Stomach (tissue), 8 donors: ENCODE measurements at regions not wholly inside any gene's neighbourhood (a gene's known extent, or its start where the extent isn't known, plus 50 kb on each side); places are given as distances from the start of the nearest gene placed in this dataset.

Experiments
- DNase-seq, 2 donors: peaks; one replicate each; pipeline versions ENCODE4 v3.0.0 to v3.0.0-alpha.2; 2013 to 2019
- H3K27ac ChIP-seq, 5 donors: fragments of 200-600 bp in 4 of 5; sonication (generic) in 4 of 5; one replicate each; pipeline ENCODE4 v1.5.1; 2013 to 2019; ENCODE audit warnings: mild to moderate bottlenecking in 1 of 5, moderate library complexity in 1 of 5
- H3K27me3 ChIP-seq, 3 donors: fragments of 200-600 bp; sonication (generic); one replicate each; pipeline ENCODE4 v1.5.1; 2017 to 2019; ENCODE audit warnings: mixed run types in 1 of 3
- H3K36me3 ChIP-seq, 4 donors: fragments of 200-600 bp; sonication (generic); 1 replicate in 3 of 4; 2 replicates in 1 of 4; pipeline ENCODE4 v1.5.1; 2016 to 2019
- H3K4me1 ChIP-seq, 4 donors: fragments of 200-600 bp; sonication (generic); one replicate each; pipeline ENCODE4 v1.5.1; 2016 to 2019
- H3K4me3 ChIP-seq, 4 donors: fragments of 200-600 bp; sonication (generic) in 3 of 4; one replicate each; pipeline ENCODE4 v1.5.1; 2016 to 2019; ENCODE audit warnings: mild to moderate bottlenecking in 1 of 4
- H3K9me3 ChIP-seq, 4 donors: fragments of 200-600 bp; sonication (generic); one replicate each; pipeline ENCODE4 v1.5.1; 2016 to 2019
- EP300 ChIP-seq: sonication (generic); formaldehyde crosslinking; IDR thresholded peaks from one replicate; pipeline ENCODE4 v1.6.1; 2017; ENCODE audit warnings: antibody characterized with exemption
- POLR2A ChIP-seq, 4 donors: fragments of 450-650 bp; IDR thresholded peaks; one replicate each; pipeline ENCODE4 v1.6.1; 2016; ENCODE audit warnings: antibody characterized with exemption in 4 of 4, control low read depth in 2 of 4, mild to moderate bottlenecking in 1 of 4, moderate library complexity in 1 of 4
- POLR2AphosphoS5 ChIP-seq, 3 donors: sonication (generic); formaldehyde crosslinking; IDR thresholded peaks; one replicate each; pipeline ENCODE4 v1.6.1; 2016; ENCODE audit warnings: antibody characterized with exemption in 3 of 3
- WGBS, 5 donors: extraction: QIAGEN DNeasy Blood & Tissue Kit in 3 of 5; methylation state at CpG; one replicate each; pipeline versions ENCODE4 v1.1.5 to v1.1.7; 2013 to 2018; 5-methylcytosine and 5-hydroxymethylcytosine counted together
- intact Hi-C: fragments of 100-400 bp; cut with DNase I; formaldehyde crosslinking; loops from one replicate; pipeline ENCODE4 v1.15.1; 2023; ENCODE audit warnings: low total_unique reads
- TF ChIP-seq, protein P1 (sequence below), 7 experiments: fragments of 450-650 bp in 4 of 7; fragments of 200-600 bp in 3 of 7; sonication (generic) in 3 of 7; IDR thresholded peaks; one replicate each; pipeline ENCODE4 v1.5.1; 2016 to 2019; ENCODE audit warnings: antibody characterized with exemption in 7 of 7, control low read depth in 2 of 7, mild to moderate bottlenecking in 1 of 7
- donor health status: healthy with polysubstance abuse.
- donor health status: Bipolar disorder and iron deficiency.
- donor health status: healthy.

- H3K27me3 ChIP-seq, result no peaks in the 10 kb centered on the region
- peaks cover 9 to 19% (median 13%) of the 10 kb centered on the region in 4 donors for H3K9me3 ChIP-seq
- H3K36me3 ChIP-seq, result no peaks in the 10 kb centered on the region
- no peak for DNase-seq
- H3K4me3 ChIP-seq, result no peak overlapping the region
- intact Hi-C loops, result no loop called here
- WGBS, 5 donors, result 95 to 98% (median 97%) methylated on average over 4 of the region's 4 CpGs
- no peak overlapping the region for H3K27ac ChIP-seq
- no peaks in the 10 kb centered on the region for H3K4me1 ChIP-seq
- TF ChIP-seq EP300 (no peak), POLR2AphosphoS5 (IDR thresholded peaks at IDR 0.05) (no peak), POLR2A (IDR thresholded peaks at IDR 0.05) (no peak)
- TF ChIP-seq, protein P1, sequence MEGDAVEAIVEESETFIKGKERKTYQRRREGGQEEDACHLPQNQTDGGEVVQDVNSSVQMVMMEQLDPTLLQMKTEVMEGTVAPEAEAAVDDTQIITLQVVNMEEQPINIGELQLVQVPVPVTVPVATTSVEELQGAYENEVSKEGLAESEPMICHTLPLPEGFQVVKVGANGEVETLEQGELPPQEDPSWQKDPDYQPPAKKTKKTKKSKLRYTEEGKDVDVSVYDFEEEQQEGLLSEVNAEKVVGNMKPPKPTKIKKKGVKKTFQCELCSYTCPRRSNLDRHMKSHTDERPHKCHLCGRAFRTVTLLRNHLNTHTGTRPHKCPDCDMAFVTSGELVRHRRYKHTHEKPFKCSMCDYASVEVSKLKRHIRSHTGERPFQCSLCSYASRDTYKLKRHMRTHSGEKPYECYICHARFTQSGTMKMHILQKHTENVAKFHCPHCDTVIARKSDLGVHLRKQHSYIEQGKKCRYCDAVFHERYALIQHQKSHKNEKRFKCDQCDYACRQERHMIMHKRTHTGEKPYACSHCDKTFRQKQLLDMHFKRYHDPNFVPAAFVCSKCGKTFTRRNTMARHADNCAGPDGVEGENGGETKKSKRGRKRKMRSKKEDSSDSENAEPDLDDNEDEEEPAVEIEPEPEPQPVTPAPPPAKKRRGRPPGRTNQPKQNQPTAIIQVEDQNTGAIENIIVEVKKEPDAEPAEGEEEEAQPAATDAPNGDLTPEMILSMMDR (IDR thresholded peaks at IDR 0.05), result no peak
Measured at GRCh38 chr13:106326751-106327150, 208.7 kb downstream of the EFNB2 start.

GRCh38 chr13:106324444-106324843 is 211.0 kb downstream of the EFNB2 start:
- Histone ChIP-seq H3K36me3 (no peaks in the 10 kb centered on the region), H3K9me3 (peaks cover 9 to 19% (median 15%) of the 10 kb centered on the region in 4 donors), H3K27me3 (no peaks in the 10 kb centered on the region), H3K4me3 (no peak overlapping the region), H3K4me1 (no peaks in the 10 kb centered on the region), H3K27ac (no peak overlapping the region)
- no peak for TF ChIP-seq POLR2A (IDR thresholded peaks at IDR 0.05)
- no peak for TF ChIP-seq POLR2AphosphoS5 (IDR thresholded peaks at IDR 0.05)
- TF ChIP-seq, protein P1 (IDR thresholded peaks at IDR 0.05), result no peak
- no peak for TF ChIP-seq EP300
- DNase-seq, result no peak
- WGBS, 5 donors, result 76 to 89% (median 84%) methylated on average over 5 of the region's 5 CpGs
- intact Hi-C loops, result no loop called here

DNA sequence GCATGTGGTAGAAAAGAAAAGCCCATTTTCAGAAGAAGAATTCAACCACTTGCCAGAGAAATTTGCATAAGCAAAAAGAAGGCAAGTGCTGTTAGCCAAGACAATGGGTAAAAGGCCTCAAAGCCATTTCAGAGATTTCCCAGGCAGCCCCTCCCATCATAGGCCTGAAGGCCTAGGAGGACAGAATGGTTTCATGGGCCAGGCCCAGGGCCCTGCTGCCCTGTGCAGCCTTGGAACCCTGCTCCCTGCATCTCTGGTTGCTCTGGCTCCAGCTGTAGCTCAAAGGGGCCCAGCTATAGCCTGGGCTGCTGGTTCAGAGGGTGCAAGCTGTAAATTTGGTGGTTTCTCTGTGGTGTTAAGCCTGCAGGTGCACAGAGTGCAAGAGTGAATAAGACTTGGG is 212.8 kb downstream of the EFNB2 start:
- TF ChIP-seq POLR2A (IDR thresholded peaks at IDR 0.05) (no peak), EP300 (no peak), POLR2AphosphoS5 (IDR thresholded peaks at IDR 0.05) (no peak)
- TF ChIP-seq, protein P1 (IDR thresholded peaks at IDR 0.05), result no peak

DNA sequence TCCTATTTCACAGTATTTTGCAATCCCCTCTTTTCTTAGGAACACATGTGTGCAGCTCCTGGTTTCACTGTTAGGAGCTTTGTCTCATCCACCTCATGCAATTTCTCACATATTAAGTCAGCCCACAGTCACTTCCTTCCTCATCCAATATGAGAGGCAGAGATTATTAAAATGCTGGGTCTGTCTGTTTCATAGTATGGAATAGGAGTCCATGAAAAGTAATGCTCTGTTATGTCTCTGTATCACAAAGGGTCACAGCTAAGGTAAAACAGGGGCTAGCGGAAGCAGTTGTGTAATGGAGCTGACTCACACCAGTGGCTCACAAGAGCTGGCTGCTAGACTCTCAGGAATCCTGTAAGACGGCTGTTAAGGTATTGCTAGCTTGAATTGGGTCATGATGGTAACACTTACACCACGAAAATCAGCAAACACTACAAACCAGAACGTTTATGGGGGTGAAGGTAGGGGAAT is 216.5 kb downstream of the EFNB2 start:
- Histone ChIP-seq H3K4me1 (peaks cover 0 to 3% (median 0%) of the 10 kb centered on the region in 4 donors), H3K36me3 (no peaks in the 10 kb centered on the region), H3K27ac (no peak overlapping the region), H3K4me3 (no peak overlapping the region), H3K27me3 (no peaks in the 10 kb centered on the region), H3K9me3 (peaks cover 9 to 19% (median 15%) of the 10 kb centered on the region in 4 donors)
- peak in 1 of 2 donors; percentile 64 for DNase-seq
- intact Hi-C loops, result no loop called here
- 33 to 41% (median 36%) methylated on average over 4 of the region's 4 CpGs for WGBS, 5 donors
- TF ChIP-seq POLR2A (IDR thresholded peaks at IDR 0.05) (no peak), EP300 (no peak), POLR2AphosphoS5 (IDR thresholded peaks at IDR 0.05) (no peak)
- TF ChIP-seq, protein P1 (IDR thresholded peaks at IDR 0.05), result no peak

More for the DNA sequence above, 212.8 kb downstream of the EFNB2 start:
- no peaks in the 10 kb centered on the region for H3K4me1 ChIP-seq
- intact Hi-C loops, result no loop called here
- H3K4me3 ChIP-seq, result no peak overlapping the region
- no peak for DNase-seq
- no peaks in the 10 kb centered on the region for H3K36me3 ChIP-seq
- H3K27me3 ChIP-seq, result no peaks in the 10 kb centered on the region
- no peak overlapping the region for H3K27ac ChIP-seq
- H3K9me3 ChIP-seq, result peaks cover 9 to 19% (median 15%) of the 10 kb centered on the region in 4 donors
